SK-N-MC (cell line): ENCODE measurements at regions not wholly inside any gene's neighbourhood (a gene's known extent, or its start where the extent isn't known, plus 50 kb on each side); places are given as distances from the start of the nearest gene placed in this dataset.

ENCODE experiments used
- EZH2 ChIP-seq: fragments of 200-600 bp; sonication (generic); IDR thresholded peaks from one replicate; pipeline ENCODE4 v1.6.1; 2017; ENCODE audit warnings: antibody characterized with exemption
- POLR2AphosphoS5 ChIP-seq: IDR thresholded peaks from 2 replicates; pipeline ENCODE4 v1.6.1; 2012; ENCODE audit warnings: mild to moderate bottlenecking, low read depth, low read length, borderline replicate concordance

DNA sequence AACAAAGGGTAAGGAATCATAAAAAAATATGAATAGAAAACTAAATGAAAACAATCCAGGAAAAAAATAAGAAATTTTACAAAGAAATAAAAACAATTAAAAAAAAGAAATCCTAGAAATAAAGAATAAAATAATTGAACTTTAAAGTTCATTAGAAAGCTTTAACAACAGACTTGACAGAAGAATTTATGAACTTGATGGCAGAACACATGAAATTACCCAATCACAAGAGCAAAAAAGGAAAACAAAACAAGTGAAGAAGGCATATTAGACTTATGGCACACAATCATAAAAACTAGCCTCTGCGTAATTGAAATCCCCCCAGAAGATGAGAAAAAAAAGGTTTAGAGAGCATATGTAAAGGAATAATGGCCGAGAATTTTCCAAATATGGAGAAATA lies 802.5 kb upstream of the B3GALT2 start:
- no peak for TF ChIP-seq POLR2AphosphoS5
- no peak for TF ChIP-seq EZH2
